HG03432 (cell line): ENCODE measurements at regions not wholly inside any gene's neighbourhood (a gene's known extent, or its start where the extent isn't known, plus 50 kb on each side); places are given as distances from the start of the nearest gene placed in this dataset.

ENCODE experiments used
- ATAC-seq: cut with Tn5 transposase; IDR thresholded peaks from one replicate; pipeline ENCODE4 v1.9.1; 2021; ENCODE audit warnings: mild to moderate bottlenecking, moderate library complexity; ENCODE audit not compliant: unreplicated experiment

DNA sequence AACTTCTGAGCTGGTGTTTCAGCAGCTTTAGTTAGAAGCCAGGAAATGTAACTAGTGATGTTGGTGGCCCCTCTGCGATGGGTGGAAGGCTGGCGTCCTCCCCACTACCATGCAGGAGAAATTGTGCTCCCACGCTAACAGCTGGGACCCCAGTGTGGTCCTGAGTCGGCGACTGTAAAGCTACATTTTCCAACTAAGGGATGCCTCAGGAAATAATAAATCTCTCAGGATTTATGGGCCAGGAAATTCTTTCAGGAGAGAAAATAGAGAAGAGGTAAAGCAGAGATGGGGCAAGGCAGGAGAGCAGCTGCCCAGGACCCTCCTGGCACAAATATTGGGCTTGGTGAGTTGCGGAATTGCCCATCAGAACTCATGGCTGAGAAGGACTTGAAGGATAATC is 186.9 kb downstream of the OPA1 start:
- ATAC-seq = no peak

DNA sequence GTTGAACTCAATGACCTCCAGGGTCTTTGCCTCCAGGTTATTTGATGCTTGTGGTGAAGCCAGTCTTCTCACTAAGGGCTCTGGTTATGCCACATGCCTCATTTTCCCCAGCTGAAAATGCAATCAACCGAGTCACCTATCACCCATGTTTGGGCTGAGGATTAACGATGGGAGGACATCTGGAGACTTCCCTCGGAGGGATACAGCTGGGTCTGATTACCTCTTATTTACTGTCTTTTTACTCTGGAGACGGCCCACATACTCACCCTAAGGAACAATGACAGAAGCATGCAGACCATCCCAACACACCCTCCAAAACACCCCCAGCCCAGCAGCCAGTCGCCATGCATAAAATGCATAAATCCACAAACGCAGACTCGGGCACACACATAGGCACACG is 187.4 kb downstream of the OPA1 start:
- no peak for ATAC-seq

DNA sequence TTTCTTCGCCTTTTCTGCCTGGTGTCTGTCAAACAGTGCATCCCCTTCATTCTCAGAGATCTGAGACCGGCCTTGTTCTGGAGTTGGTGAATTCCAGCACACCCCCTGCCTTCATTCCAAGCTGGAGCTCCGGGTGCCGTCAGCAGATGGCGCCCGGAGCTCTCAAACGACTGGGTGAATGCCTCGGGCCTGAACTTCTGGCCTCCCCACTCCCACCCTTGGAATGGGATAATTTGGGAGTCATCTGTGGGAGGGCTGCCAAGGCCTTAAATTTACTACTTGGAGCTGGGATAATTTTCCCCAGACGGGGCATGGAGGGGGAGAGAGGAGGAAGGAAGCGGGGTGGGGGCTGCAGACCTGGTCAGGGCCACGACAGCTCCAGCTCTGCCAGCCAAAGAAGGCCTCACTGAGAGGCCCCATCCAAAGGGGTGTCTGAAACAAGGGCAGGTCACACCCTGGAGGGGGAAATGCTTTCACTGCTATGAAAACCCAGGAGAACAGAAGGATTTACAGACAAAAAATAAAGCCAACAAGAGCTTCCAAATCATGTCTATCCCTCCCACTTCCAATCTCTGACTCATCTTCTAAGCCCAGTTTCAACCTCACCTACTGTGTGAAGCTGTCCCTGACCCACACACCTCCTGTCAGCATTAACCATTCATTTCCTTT is 187.9 kb downstream of the OPA1 start:
- ATAC-seq = no peak

DNA sequence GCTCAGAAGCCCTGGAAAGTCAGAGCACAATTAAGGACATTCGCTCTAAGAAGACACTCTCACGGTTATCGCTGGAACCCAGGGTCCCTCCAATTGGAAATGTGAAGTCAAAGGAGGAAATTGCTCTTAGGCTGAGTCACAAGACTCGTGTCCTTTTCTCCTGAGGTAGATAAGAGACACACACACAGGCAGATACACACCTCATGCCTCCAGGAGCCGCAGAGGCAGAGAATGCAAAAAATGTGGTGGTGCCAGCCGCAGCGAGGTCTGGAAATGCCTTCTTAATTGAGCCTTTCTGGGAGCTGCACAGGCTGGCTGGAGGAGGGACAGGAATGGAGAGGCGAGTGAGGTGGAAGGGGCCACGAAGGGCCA is 189.3 kb downstream of the OPA1 start:
- ATAC-seq = no peak

DNA sequence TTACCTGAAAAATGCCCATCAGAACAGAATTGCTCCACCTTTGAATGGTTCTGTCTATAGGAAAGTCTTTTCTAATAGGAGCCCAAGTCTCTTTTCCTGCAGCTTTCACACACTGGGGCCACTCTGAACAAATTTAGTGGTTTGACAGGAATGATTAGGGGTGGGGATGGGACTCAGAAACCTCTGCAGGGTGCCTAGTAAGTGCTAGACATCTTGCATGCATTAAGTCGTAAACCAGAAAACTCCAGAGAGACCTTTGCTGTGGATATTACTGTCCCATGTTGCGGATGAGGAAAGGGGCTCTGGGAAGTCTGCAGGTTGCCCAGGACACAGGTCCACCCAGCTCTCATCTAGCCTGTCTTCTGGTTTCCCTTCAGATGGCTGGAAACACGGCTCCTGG is 189.7 kb downstream of the OPA1 start:
- ATAC-seq = no peak

DNA sequence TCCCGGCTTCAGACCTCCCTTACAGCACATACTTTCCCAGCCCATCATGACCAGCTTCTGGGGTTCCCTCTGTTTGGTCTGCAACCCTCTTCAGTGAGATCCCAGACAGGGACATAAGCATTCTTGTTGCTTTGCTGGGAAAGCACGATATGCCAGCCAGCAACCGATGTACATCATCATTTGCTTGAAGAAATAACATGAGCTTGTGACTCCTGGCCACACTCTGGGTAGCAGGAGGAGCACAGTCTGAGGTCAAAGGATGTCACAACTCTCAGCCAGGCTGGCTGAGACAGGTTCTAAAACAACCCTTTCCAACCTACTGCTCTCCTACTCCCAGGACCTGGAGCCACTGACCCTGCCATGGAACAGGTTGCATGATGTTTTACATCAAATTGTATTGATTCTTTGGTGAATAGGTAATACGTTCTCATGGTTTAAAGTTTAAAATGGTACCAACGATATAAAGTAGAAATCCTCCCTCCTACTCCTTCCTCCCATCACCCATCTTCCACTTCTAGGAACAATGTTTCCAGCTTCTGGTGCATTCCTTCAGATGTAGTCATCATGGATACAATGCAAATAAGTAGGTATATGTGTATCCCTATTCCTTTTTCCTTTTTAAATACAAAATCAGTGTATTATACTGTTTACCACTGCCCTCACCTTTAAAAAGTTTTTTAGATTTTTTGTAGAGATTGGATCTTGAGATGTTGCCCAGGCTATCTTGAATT is 190.3 kb downstream of the OPA1 start:
- no peak for ATAC-seq

DNA sequence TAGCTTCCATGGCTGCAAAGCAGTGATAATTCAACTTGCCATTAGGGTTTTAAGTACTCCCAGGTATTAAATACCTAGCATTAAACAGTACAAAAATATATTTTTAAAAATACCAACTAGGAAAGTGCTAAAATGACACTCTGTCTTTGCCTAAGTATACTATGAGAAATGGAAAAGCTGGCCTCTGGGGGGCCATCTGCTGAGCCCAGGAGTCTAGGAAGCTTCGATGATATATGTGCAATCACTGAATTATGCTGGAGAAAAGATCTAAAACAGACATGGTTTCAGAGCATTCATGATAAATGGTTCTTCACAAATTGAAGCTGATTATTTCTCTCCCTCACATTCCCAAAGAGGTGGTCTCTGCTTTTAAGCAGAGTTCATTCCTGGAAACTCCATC is 191.8 kb downstream of the OPA1 start:
- no peak for ATAC-seq

DNA sequence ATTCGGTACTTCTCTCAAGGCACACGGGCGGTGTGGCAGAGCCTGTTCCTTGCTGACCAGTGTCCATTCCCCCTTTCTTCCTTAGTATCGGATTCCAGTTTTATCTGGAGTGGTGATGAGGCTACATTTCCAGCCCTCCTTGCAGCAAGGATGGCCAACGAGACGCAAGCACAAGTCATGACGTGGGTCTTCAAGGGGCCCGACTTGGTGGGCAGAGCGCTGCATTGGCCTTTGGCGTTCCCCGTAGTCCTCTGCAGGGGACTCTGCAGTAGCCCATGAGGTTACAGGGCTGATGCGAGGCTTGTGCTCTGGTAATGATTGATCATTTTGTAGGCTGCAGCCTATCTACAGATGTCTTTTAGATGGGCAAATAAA is 194.5 kb downstream of the OPA1 start:
- no peak for ATAC-seq

DNA sequence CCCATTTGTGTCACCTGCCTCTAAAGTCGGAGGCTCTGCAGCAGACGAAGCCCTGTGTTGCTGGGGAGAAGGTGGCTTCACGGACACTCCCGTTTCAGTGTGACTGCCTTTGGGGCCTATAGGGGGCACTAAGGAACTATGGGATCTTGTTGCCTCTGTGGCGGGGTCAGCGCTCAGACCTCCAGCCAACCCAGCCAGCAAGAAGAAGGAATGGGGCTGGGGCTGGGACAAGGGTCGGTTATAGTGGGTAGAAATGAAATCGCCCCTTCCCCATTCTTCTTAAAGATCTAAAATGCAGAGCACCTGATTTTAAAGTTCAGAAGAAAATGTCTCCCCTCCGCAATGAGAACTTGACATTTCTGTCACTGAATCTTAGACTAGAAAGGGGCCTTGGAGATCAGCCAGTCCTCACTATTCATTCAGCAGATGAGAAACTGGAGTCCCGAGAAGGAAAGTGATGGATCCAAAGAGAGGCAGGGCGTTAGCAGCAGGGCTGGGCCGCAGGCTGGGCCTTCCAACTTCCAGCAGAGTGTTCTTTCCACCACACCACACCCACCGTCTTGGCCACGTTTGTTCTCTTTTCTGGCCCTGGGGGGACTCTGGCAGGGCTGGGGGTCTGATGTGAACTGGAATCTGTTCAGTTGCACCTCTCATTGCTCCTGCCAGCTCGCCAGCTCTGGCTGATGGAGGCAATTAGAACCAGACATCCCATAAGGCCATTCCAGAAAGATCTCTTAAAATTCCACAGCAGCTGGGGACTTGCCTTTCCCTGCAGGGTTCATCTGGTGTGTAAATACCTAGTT is 195.4 kb downstream of the OPA1 start:
- peak; percentile 87 for ATAC-seq

DNA sequence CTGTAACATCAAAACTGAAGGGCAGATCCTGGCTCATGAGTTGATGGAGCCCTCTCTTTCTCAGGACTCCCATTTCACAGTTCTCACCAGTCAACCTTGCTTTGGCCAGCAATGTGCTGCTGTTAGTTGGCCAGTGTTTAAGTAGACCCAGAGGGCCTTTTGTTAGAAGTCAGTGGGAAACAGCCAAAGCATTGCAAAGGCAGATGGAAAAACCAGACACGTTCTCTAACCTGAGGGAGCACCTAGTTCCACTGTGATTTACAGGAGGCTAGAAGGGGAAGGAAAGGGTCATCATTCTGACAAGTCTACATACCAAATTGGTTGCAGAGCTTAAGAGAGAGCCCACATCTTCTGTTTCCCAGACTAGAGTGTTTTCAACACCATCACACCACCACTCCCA is 196.4 kb downstream of the OPA1 start:
- no peak for ATAC-seq

DNA sequence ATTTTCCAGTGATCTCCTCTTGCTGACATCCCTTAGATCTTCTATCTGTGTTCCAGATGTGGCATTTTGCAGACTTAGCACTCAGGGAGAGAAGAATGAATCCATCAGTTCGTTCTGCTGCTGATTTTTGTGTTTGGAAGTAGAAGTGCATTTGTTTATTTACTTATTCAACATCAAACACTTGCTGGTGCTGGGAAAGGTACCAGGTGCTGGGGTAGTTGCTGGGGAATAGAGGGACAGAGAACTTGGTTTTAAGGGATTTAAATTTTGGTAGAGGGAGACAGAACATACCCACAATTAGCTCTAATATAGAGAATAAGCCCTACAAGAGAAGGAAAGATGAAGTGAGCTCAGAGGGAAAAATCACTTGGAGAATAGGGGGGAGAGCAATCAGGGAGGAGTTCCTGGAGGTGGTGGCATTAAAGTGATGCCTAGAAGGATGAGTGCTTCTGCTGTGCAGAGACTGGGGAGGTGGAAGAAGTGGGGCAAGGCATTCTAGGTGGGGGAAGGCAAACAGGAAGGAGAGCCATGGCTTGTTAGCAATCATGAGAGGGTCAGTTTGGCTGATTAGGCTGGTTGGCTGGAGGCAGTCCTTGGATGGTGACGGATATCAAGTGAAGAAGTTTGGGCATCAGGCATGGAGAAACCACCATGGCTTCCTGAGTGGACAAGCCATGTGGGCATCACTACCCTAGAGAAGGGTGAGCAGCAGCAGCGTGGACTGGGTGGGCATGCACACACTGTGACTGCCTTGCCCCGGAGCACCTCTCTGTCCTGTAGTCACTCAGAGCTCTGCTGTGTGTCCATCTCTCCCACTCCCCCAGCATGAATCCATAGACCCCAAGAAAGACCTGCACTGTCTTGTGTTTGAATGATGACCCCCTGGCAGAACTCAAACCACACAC is 197.3 kb downstream of the OPA1 start:
- no peak for ATAC-seq

DNA sequence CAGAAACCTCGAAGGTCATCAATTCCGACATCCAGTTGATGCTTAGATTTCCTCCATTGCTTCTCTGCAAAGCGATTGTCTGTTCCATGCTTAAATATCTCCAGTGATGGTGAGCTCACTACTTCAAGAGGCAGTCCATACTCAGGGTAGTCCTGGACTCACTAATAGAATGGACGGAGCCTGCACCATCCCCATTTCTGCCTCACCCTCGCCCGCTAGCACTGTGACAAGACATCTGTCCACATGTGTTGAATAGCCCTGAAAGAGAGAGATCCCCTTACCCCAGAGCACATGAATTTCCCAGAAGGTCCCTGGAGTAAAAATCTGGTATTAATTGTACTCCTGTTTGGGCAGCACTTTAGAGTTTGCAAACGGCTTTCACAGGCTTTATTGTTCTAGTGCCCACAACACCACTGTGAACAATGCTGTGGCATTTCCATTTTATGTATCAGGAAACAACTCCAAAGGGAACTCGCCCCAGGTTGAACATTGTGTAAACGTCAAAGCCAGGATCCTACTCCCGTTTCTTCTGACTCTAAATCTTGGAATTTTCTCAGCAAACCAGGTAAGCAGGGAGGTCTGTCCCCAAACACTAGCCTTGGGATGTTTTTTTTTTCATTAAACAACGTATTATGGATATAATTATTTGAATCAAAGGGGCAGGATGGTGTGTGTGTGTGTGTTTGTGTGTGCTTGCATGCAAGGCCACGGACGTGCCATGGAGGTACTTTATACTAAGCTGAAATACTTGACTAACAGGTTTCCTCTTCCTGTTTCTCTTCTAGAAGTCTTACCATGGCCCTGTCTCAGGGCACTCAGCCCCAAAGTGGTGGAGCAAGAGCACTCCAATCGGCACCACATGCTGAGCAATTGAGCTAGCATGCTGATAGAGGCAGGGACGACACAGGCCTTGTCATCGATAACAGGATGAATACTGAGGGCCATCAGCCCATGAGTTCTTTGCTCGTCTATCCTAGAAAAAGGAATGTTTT is 198.3 kb downstream of the OPA1 start:
- ATAC-seq = no peak

DNA sequence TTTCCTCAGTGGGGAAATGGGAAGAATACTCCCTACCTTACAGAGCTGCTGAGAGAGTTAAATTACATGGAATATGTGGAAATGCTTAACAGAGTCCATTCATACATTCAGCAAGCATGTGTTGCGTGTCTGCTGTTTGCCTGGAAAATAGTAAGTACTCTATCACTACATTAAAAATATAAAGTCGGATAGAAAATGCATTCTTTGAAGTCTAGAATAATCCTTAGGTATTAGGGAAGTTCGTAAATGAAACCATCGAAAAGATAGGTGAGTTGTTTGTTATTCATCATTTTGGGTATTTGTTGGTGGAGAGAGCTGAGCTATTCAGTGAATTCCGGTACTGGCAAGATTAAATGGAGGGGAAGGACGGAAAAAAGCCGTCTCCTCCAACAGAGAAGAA is 200.1 kb downstream of the OPA1 start:
- no peak for ATAC-seq

DNA sequence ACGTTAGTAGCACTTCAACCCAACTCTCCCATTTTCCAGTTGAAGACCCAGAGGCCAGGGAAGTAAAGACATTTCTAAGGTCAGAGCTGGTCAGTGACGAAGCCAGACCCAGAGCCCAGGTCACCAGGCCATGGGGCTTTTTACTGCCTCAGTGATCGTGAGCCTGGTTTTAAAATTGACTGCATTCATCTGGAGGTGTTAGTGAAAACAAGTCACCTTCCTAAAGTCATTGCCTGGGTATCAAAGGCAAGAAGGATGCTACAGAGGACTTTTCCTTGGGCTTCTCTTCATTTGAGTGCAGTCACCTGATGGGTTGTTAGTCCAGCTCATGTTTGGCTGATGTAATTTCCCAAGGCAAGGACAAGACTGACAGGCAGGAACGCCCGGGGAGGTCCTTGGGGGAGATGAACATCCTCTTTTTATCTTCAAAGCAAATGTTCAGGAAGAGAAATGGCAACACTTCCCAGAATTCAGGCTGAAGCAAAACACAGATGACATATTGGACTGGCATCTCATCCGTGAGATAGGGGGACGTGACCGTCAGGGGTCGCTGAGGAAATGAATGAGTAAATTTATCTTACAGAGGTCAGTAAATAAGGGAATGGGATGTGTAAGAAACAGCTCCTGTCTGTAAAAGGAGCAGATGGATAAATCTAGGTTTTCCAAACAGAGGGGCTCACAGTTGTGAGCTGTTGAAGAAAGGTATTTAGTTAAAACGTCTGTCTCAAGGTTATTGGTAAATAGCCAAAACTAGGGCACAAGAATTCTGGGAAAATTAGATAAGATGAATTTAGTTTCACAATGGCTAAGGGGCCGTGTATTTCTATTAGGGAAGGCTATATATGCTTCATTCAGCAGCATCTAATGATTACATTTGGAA is 201.2 kb downstream of the OPA1 start:
- no peak for ATAC-seq

DNA sequence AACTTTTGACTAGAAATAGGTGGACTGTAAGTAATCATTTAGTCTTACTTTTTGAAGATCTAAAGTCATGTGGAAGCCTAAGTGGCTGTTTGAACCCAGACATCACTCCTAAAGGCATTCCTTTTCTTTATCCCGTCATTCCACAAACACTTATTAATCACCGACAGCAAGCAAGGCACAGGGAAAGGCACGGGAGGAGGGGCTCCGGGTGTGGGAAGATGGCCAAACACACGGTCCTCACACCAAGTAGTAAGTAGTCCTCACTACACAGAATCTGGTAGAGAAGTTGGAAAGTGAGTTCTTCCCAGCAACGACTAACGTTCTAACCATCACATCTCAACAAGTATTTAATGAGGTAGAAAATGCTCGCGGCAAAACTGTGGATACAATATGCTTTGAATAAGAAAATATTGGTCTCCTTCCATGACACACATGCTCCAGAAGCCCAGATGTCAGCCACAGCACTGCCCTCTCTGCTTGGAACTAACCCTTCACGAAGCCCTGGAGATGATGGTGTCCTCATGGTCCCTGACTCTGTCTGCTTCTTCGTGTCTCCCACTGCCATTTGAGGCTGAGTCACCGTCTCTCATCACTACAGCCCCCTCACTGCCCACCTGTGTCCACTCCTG is 202.2 kb downstream of the OPA1 start:
- ATAC-seq = no peak

DNA sequence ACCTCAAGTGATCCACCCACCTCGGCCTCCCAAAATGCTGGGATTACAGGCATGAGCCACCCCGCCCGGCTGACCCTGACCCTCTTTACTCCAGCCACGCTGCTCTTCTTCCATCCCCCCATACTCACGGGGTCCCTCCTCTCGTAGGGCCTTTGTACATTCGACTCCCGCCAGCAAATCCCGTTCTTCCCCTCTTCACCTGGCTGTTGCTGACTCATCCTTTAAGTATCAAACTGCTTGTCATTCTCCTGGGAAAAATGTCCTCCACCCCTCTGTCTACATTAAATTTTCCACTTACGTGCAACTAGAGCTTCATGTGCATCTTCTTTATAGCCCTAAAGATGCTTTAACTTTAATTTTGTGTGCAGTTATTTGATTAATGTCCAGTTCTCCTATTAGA is 203.1 kb downstream of the OPA1 start:
- no peak for ATAC-seq

DNA sequence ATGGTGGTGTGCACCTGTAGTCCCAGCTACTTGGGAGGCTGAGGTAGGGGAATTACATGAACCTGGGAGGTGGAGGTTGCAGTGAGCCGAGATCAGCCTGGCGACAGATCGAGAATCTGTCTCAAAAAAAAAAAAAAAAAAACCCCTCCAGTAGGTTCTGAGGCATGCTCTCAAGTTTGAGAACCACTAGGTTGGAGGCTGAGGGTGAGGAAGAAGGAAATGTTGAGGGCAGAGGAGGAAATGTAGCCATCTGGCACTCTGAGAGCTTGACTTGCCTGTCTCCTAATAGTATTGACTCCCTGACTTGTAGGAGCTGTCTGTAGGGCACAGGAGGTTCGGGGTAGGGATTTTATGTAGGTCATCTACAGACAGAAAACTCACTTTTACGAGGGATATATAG is 204.6 kb downstream of the OPA1 start:
- ATAC-seq = no peak

DNA sequence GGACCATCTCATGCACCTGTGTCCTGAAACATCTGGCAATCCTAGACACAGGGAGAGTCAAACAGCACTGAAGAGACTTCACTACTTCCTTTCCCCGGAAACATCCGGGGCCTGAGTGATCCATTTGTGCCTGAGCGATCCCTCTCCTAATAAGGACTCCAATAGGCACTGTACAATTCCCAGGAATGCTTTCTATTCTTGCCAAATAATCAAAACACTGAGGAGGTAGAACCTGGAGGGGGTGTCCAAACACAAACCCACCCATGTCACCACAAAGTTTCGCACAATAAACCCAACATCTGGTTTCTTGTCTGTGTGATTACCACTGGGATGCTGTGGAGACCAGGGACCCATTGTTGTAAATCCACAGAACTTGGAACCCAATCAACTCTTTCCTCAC is 205.0 kb downstream of the OPA1 start:
- no peak for ATAC-seq
